ENCODE measurements at regions not wholly inside any gene's neighbourhood (a gene's known extent, or its start where the extent isn't known, plus 50 kb on each side); places are given as distances from the start of the nearest gene placed in this dataset.

GRCh38 chrX:10750581-10750980, 130.2 kb upstream of the MID1 start:
- no peak for TF ChIP-seq CTCF (IDR thresholded peaks at IDR 0.05; ENCODE audit: borderline replicate concordance, extremely low read depth, low read length, poor library complexity, severe bottlenecking)
- no peak for TF ChIP-seq EZH2 (IDR thresholded peaks at IDR 0.05; ENCODE audit: borderline replicate concordance, low read depth, low read length, severe bottlenecking)

All from DND-41 (cell line).